ENCODE measurements at regions not wholly inside any gene's neighbourhood (a gene's known extent, or its start where the extent isn't known, plus 50 kb on each side); places are given as distances from the start of the nearest gene placed in this dataset.

DNA sequence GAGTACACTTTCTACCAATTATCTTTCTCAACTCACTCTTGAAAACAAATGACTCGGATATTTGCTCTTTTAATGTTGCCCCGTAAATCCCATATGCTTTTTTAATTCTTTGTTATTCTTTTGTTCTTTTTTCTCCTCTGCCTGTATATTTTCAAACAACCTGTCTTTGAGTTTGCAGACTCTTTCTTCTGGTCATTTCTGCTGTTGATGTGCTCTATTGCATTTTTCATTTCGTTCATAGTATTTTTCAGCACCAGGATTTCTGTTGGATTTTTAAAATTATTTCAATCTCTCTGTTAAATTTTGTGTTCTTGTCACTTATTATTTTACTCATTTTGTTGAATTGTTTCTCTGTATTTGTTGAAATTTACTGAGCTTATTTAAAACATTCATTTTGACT lies 146.8 kb upstream of the B3GALT2 start:
- Histone ChIP-seq H3K27me3 (ENCODE audit: insufficient read depth, low read length, poor library complexity, severe bottlenecking) (no peaks in the 10 kb centered on the region), H3K4me2 (ENCODE audit: low read depth, low read length, poor library complexity, severe bottlenecking) (no peak overlapping the region), H3K79me2 (ENCODE audit: insufficient read depth, low read length) (no peaks in the 10 kb centered on the region), H2AFZ (ENCODE audit: low read length) (no peak overlapping the region), H3K9me2 (replicated peaks; ENCODE audit: low read depth, low read length) (no peaks in the 10 kb centered on the region), H4K20me1 (ENCODE audit: insufficient read depth, low read length, poor library complexity, severe bottlenecking) (no peaks in the 10 kb centered on the region), H3K4me3 (ENCODE audit: low read length, poor library complexity, severe bottlenecking) (no peak overlapping the region), H3K9ac (ENCODE audit: low read depth, low read length, poor library complexity, severe bottlenecking) (no peak overlapping the region), H3K4me1 (ENCODE audit: insufficient read depth, low read length, poor library complexity, severe bottlenecking) (no peaks in the 10 kb centered on the region), H3K9me3 (ENCODE audit: insufficient read depth, low read depth, low read length) (peaks cover 3% of the 10 kb centered on the region; the same call in 1 of the 2 replicates), H3K36me3 (ENCODE audit: insufficient read depth, low read length) (no peaks in the 10 kb centered on the region), H3F3A (ENCODE audit: low read depth) (no peaks in the 10 kb centered on the region)
- TF ChIP-seq CTCF (conservative IDR thresholded peaks at IDR 0.05; ENCODE audit: low read length) (no peak), EZH2phosphoT487 (IDR thresholded peaks at IDR 0.05; ENCODE audit: borderline replicate concordance) (no peak)

DNA sequence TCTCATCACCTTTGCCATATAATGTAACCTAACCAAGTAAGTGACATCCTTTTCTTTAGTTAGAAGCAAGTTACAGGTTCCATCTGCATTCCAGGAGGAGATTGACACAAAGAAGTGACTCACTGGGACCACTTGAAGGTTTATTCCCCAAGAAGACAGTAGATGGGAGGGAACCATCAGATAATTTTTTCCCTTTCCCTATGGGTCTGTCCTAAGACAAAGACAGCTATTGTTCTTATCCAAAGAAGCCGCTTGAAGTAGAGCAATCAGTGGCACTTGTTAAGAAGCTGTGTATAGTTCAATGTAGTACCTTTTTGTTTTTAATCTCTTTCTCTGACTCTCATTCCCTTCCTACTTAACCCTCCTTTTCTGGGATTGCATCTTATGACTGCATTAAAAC lies 139.9 kb upstream of the B3GALT2 start:
- Histone ChIP-seq H3K9me3 (ENCODE audit: insufficient read depth, low read depth, low read length) (peaks cover 3% of the 10 kb centered on the region; the same call in 1 of the 2 replicates), H3K9ac (ENCODE audit: low read depth, low read length, poor library complexity, severe bottlenecking) (no peak overlapping the region), H3K4me1 (ENCODE audit: insufficient read depth, low read length, poor library complexity, severe bottlenecking) (no peaks in the 10 kb centered on the region), H3K27me3 (ENCODE audit: insufficient read depth, low read length, poor library complexity, severe bottlenecking) (no peaks in the 10 kb centered on the region), H3K4me2 (ENCODE audit: low read depth, low read length, poor library complexity, severe bottlenecking) (no peak overlapping the region), H3F3A (ENCODE audit: low read depth) (no peaks in the 10 kb centered on the region), H4K20me1 (ENCODE audit: insufficient read depth, low read length, poor library complexity, severe bottlenecking) (no peaks in the 10 kb centered on the region), H3K36me3 (ENCODE audit: insufficient read depth, low read length) (no peaks in the 10 kb centered on the region), H3K4me3 (ENCODE audit: low read length, poor library complexity, severe bottlenecking) (no peak overlapping the region), H3K9me2 (replicated peaks; ENCODE audit: low read depth, low read length) (no peaks in the 10 kb centered on the region), H2AFZ (ENCODE audit: low read length) (no peak overlapping the region), H3K79me2 (ENCODE audit: insufficient read depth, low read length) (no peaks in the 10 kb centered on the region)
- TF ChIP-seq EZH2phosphoT487 (IDR thresholded peaks at IDR 0.05; ENCODE audit: borderline replicate concordance) (no peak), CTCF (conservative IDR thresholded peaks at IDR 0.05; ENCODE audit: low read length) (no peak)

- no peak overlapping the region for H3K9ac ChIP-seq (ENCODE audit: low read depth, low read length, poor library complexity, severe bottlenecking)
- no peaks in the 10 kb centered on the region for H3K9me2 ChIP-seq (replicated peaks; ENCODE audit: low read depth, low read length)
- no peaks in the 10 kb centered on the region for H3K27me3 ChIP-seq (ENCODE audit: insufficient read depth, low read length, poor library complexity, severe bottlenecking)
- H3K79me2 ChIP-seq (ENCODE audit: insufficient read depth, low read length): no peaks in the 10 kb centered on the region
- no peak overlapping the region for H3K4me2 ChIP-seq (ENCODE audit: low read depth, low read length, poor library complexity, severe bottlenecking)
- TF ChIP-seq EZH2phosphoT487 (IDR thresholded peaks at IDR 0.05; ENCODE audit: borderline replicate concordance) (no peak), CTCF (conservative IDR thresholded peaks at IDR 0.05; ENCODE audit: low read length) (no peak)
- no peak overlapping the region for H3K4me3 ChIP-seq (ENCODE audit: low read length, poor library complexity, severe bottlenecking)
- no peak overlapping the region for H2AFZ ChIP-seq (ENCODE audit: low read length)
- H3K36me3 ChIP-seq (ENCODE audit: insufficient read depth, low read length): no peaks in the 10 kb centered on the region
- peaks cover 3% of the 10 kb centered on the region; the same call in 1 of the 2 replicates for H3K9me3 ChIP-seq (ENCODE audit: insufficient read depth, low read depth, low read length)
- H4K20me1 ChIP-seq (ENCODE audit: insufficient read depth, low read length, poor library complexity, severe bottlenecking): no peaks in the 10 kb centered on the region
- no peaks in the 10 kb centered on the region for H3F3A ChIP-seq (ENCODE audit: low read depth)
- no peaks in the 10 kb centered on the region for H3K4me1 ChIP-seq (ENCODE audit: insufficient read depth, low read length, poor library complexity, severe bottlenecking)
These were observed 139.4 kb upstream of the B3GALT2 start for GRCh38 chr1:193325771-193326170.

Measured in Loucy (cell line).